ENCODE measurements at regions not wholly inside any gene's neighbourhood (a gene's known extent, or its start where the extent isn't known, plus 50 kb on each side); places are given as distances from the start of the nearest gene placed in this dataset.

GRCh38 chr2:66134138-66134701, 300.7 kb upstream of the MEIS1 start:
- no peaks in the 10 kb centered on the region for H3K36me3 ChIP-seq (replicated peaks in 1 of 2; ENCODE audit: control insufficient read depth in 1 of 2, insufficient read depth in 2 of 2, low read length in 2 of 2)
- POLR2A ChIA-PET, result no interaction called here
- intact Hi-C loops (cut with micrococcal nuclease; ENCODE audit: unreplicated experiment), result no loop called here

GRCh38 chr2:66127656-66128055, 307.3 kb upstream of the MEIS1 start:
- H3K79me2 ChIP-seq (ENCODE audit: insufficient read depth, low read length), result no peaks in the 10 kb centered on the region
- H2AFZ ChIP-seq (ENCODE audit: low read length), result no peak overlapping the region
- H3K9ac ChIP-seq (ENCODE audit: insufficient read depth, low read depth, low read length), result no peak overlapping the region
- no peaks in the 10 kb centered on the region for H3K9me3 ChIP-seq (ENCODE audit: low read length)
- no peak overlapping the region for H3K4me2 ChIP-seq (ENCODE audit: low read depth, low read length)
- BruUV-seq (replicated peaks), result no TSS peak
- H3K27ac ChIP-seq (ENCODE audit: extremely low read length, insufficient read depth, low read length), result no peak overlapping the region
- H3K36me3 ChIP-seq (replicated peaks in 1 of 2; ENCODE audit: control insufficient read depth in 1 of 2, insufficient read depth in 2 of 2, low read length in 2 of 2), result no peaks in the 10 kb centered on the region
- no peak for ATAC-seq
- FAIRE-seq, result no peak
- no peak overlapping the region for H3K4me3 ChIP-seq (replicated peaks in 1 of 3; ENCODE audit: insufficient read depth in 1 of 3, low read depth in 2 of 3, low read length in 3 of 3)
- H3K4me1 ChIP-seq (ENCODE audit: insufficient read depth, low read length), result no peaks in the 10 kb centered on the region
- DNase-seq (ENCODE audit: low spot score), result no peak
- H4K20me1 ChIP-seq (ENCODE audit: insufficient read depth, low read length), result no peaks in the 10 kb centered on the region
- intact Hi-C loops (cut with micrococcal nuclease; ENCODE audit: unreplicated experiment), result loop anchor here (1.0 kb wide), 1 partner anchor 33 kb away; no protein-coding TSS in a partner anchor
- ChIA-PET POLR2A (no interaction called here), CTCF (ENCODE audit: low intra/inter-chr PET ratio, low total read pairs) (no interaction called here)
- in situ Hi-C loops (cut with HindIII; ENCODE audit: extremely low pct_ligation_motif_present, low pct_unique_long_range_greater_than_20kb), result no loop called here
- WGBS (ENCODE audit: low lambda C conversion rate), result 32% methylated on average over 6 of the region's 6 CpGs
- TF ChIP-seq MYNN (CRISPR knock-in tag; IDR thresholded peaks at IDR 0.05; ENCODE audit: low read depth) (no peak), ZNF576 (CRISPR knock-in tag; IDR thresholded peaks at IDR 0.05) (no peak), ELF1 (CRISPR knock-in tag; IDR thresholded peaks at IDR 0.05) (no peak), EZH2 (conservative IDR thresholded peaks at IDR 0.05; ENCODE audit: low read depth, low read length) (no peak)
- TF ChIP-seq, protein P1, sequence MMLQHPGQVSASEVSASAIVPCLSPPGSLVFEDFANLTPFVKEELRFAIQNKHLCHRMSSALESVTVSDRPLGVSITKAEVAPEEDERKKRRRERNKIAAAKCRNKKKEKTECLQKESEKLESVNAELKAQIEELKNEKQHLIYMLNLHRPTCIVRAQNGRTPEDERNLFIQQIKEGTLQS (CRISPR knock-in tag; IDR thresholded peaks at IDR 0.05), result no peak
- peaks cover 0 to 7% of the 10 kb centered on the region in 2 experiments; a peak in 1 of 5 replicates for H3K27me3 ChIP-seq (ENCODE audit: control insufficient read depth in 1 of 2, insufficient read depth in 2 of 2, low read length in 2 of 2)

More at GRCh38 chr2:66134138-66134701, 300.7 kb upstream of the MEIS1 start:
- H3K9me3 ChIP-seq (ENCODE audit: low read length), result no peaks in the 10 kb centered on the region
- ATAC-seq, result no peak
- no TSS peak for BruUV-seq (replicated peaks)
- no peak overlapping the region for H3K4me2 ChIP-seq (ENCODE audit: low read depth, low read length)
- no peaks in the 10 kb centered on the region for H3K4me1 ChIP-seq (ENCODE audit: insufficient read depth, low read length)
- WGBS (ENCODE audit: low lambda C conversion rate), result 7% methylated on average over 4 of the region's 4 CpGs
- no peaks in the 10 kb centered on the region for H4K20me1 ChIP-seq (ENCODE audit: insufficient read depth, low read length)
- DNase-seq (ENCODE audit: low spot score), result no peak
- FAIRE-seq, result no peak
- H2AFZ ChIP-seq (ENCODE audit: low read length), result no peak overlapping the region
- no peak overlapping the region for H3K4me3 ChIP-seq (replicated peaks in 1 of 3; ENCODE audit: insufficient read depth in 1 of 3, low read depth in 2 of 3, low read length in 3 of 3)
- H3K79me2 ChIP-seq (ENCODE audit: insufficient read depth, low read length), result no peaks in the 10 kb centered on the region
- in situ Hi-C loops (cut with HindIII; ENCODE audit: extremely low pct_ligation_motif_present, low pct_unique_long_range_greater_than_20kb), result no loop called here
- H3K9ac ChIP-seq (ENCODE audit: insufficient read depth, low read depth, low read length), result no peak overlapping the region
- TF ChIP-seq ATF7 (IDR thresholded peaks at IDR 0.05) (peak; percentile 80), ATF7 (CRISPR knock-in tag; IDR thresholded peaks at IDR 0.05) (no peak), RBAK (CRISPR knock-in tag; IDR thresholded peaks at IDR 0.05) (no peak)
- H3K27ac ChIP-seq (ENCODE audit: extremely low read length, insufficient read depth, low read length), result no peak overlapping the region
- H3K27me3 ChIP-seq (ENCODE audit: control insufficient read depth in 1 of 2, insufficient read depth in 2 of 2, low read length in 2 of 2), result peaks cover 0 to 4% of the 10 kb centered on the region in 2 experiments; a peak in 1 of 5 replicates
- CTCF ChIA-PET (ENCODE audit: low intra/inter-chr PET ratio, low total read pairs), result no interaction called here
